Ovary (tissue), 7 donors: ENCODE measurements at regions not wholly inside any gene's neighbourhood (a gene's known extent, or its start where the extent isn't known, plus 50 kb on each side); places are given as distances from the start of the nearest gene placed in this dataset.

ENCODE experiments used
- DNase-seq, 5 donors: peaks; one replicate each; pipeline ENCODE4 v3.0.0-alpha.2; 2019 to 2020
- H3K27ac ChIP-seq, 2 donors: fragments of 200-600 bp; one replicate each; pipeline versions ENCODE4 v1.5.1 to v1.8.0; 2019 to 2022
- H3K27me3 ChIP-seq: fragments of 200-600 bp; one replicate; pipeline ENCODE4 v1.8.0; 2022
- H3K36me3 ChIP-seq: fragments of 200-600 bp; sonication (generic); one replicate; pipeline ENCODE4 v1.5.1; 2019
- H3K4me1 ChIP-seq: one replicate; pipeline ENCODE4 v1.8.1; 2013; ENCODE audit warnings: mild to moderate bottlenecking, moderate library complexity; ENCODE audit not compliant: insufficient read depth
- H3K4me3 ChIP-seq: fragments of 200-600 bp; sonication (generic); one replicate; pipeline ENCODE4 v1.5.1; 2017
- H3K9me3 ChIP-seq, 2 donors: fragments of 200-600 bp in 1 of 2; sonication (generic) in 1 of 2; one replicate each; pipeline versions ENCODE4 v1.5.1 to v1.8.1; 2013 to 2019; ENCODE audit warnings: mild to moderate bottlenecking in 1 of 2, moderate library complexity in 1 of 2
- EP300 ChIP-seq: sonication (generic); formaldehyde crosslinking; IDR thresholded peaks from one replicate; pipeline ENCODE4 v1.6.1; 2017; ENCODE audit warnings: antibody characterized with exemption
- POLR2A ChIP-seq: fragments of 450-650 bp; IDR thresholded peaks from one replicate; pipeline ENCODE4 v1.6.1; 2017; ENCODE audit warnings: antibody characterized with exemption, mild to moderate bottlenecking, moderate library complexity
- WGBS, 3 donors: extraction: QIAGEN DNeasy Blood & Tissue Kit in 1 of 3; methylation state at CpG; one replicate each; pipeline versions ENCODE4 v1.1.5 to v1.1.7; 2013 to 2017; 5-methylcytosine and 5-hydroxymethylcytosine counted together
- intact Hi-C, 4 donors: fragments of 100-400 bp; cut with DNase I; formaldehyde crosslinking; loops; one replicate each; pipeline versions ENCODE4 v1.11.0 to v1.15.1; 2022 to 2023
- TF ChIP-seq, protein P1 (sequence below), 3 donors: fragments of 450-650 bp in 2 of 3; fragments of 200-600 bp in 1 of 3; IDR thresholded peaks; one replicate each; pipeline versions ENCODE4 v1.5.1 to v1.8.0; 2016 to 2022; ENCODE audit warnings: antibody characterized with exemption in 3 of 3, mild to moderate bottlenecking in 1 of 3
- donor health status: DM: no; HTN: no; CAD: no; lungs with moderate emphysema.
- donor health status: DM: no; HTN: no; CAD: no.
- donor health status: Bipolar disorder and iron deficiency.
- donor health status: DM: no; HTN: no; CAD: no.
- donor health status: DM: yes; HTN: yes; CAD: no.

DNA sequence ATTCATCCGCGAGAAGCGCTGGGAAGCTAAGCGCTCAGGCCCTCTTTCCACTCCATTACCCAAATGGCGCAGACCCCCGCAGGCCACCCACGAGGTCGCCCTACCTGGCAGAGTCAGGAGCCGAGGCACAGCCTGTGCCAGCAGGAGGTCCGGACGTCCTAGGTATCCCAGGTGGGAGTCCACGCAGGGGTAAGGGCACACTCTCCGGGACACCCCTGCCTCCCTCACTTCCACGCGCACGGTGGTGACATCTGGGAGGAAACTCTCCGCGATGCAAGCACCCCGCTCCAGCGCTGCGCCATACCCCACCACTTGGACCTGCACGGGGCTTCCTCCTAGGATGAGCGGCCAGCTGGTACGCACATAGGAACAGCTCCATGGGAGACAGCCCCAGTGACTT is 95.1 kb upstream of the ARHGEF7 start:
- Histone ChIP-seq H3K4me1 (no peaks in the 10 kb centered on the region), H3K27me3 (no peaks in the 10 kb centered on the region), H3K9me3 (peaks cover 0 to 4% of the 10 kb centered on the region in 2 donors), H3K27ac (no peak overlapping the region), H3K4me3 (no peak overlapping the region), H3K36me3 (no peaks in the 10 kb centered on the region)
- no peak for DNase-seq
- TF ChIP-seq, protein P1, sequence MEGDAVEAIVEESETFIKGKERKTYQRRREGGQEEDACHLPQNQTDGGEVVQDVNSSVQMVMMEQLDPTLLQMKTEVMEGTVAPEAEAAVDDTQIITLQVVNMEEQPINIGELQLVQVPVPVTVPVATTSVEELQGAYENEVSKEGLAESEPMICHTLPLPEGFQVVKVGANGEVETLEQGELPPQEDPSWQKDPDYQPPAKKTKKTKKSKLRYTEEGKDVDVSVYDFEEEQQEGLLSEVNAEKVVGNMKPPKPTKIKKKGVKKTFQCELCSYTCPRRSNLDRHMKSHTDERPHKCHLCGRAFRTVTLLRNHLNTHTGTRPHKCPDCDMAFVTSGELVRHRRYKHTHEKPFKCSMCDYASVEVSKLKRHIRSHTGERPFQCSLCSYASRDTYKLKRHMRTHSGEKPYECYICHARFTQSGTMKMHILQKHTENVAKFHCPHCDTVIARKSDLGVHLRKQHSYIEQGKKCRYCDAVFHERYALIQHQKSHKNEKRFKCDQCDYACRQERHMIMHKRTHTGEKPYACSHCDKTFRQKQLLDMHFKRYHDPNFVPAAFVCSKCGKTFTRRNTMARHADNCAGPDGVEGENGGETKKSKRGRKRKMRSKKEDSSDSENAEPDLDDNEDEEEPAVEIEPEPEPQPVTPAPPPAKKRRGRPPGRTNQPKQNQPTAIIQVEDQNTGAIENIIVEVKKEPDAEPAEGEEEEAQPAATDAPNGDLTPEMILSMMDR (IDR thresholded peaks at IDR 0.05) = no peak
- TF ChIP-seq EP300 = no peak
- TF ChIP-seq POLR2A = no peak
- 88 to 95% (median 92%) methylated on average over 24 of the region's 24 CpGs for WGBS, 3 donors
- intact Hi-C loops = no loop called here

DNA sequence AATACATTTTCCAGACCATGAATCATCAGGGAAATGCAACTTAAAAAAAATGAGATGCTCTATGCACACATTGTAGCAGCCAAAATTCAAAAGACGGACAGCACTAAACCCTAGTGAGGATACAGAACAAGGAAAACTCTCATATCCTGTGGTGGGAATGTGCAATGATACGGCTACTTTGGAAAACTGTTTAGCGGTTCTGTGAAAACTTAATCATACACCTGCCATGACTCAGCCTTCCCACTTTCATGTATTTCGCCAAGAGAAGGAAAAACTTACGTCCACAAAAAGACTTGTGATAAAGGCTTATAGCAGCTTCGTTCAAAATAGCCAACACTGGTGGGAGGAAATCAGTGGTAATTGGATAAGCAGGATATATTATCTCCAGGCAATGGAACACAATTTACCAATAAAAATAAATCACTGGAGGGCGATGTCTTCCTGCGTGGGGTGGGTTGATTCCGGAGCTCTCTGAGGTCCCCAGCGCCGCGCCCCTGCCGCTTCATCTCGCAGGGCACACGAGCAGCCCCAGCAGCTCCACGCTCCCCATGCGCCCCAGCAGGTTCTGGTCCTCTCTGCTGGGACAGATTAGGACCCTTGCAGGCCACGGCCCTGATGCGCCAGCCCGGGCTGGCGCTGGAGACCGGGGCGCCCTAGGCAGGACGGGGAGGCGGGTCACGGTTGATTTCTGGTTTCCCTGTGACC is 97.2 kb upstream of the ARHGEF7 start:
- TF ChIP-seq, protein P1 (IDR thresholded peaks at IDR 0.05) = no peak
- TF ChIP-seq POLR2A (no peak), EP300 (no peak)
- DNase-seq = no peak

DNA sequence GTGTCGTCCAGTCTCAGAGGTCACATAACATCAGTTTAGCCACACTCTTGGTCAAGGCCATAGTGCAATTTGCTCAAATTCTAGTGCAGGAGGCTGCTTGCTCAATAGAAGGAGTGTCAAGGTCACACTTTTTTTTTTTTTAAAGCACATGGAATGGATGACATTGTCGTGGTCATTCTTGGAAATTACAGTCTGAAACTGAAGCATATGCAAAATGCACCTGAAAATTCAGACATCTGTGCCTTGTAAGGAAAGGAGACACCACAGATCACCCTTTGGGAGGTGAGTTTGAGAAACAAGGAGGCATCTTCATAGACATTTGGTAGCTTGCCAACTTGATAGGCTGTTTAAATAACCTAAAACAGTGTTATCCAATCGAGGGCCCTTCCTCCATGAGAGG is 98.3 kb upstream of the ANKRD10 start:
- no peaks in the 10 kb centered on the region for H3K9me3 ChIP-seq
- no peaks in the 10 kb centered on the region for H3K27me3 ChIP-seq
- H3K4me1 ChIP-seq = no peaks in the 10 kb centered on the region
- no peaks in the 10 kb centered on the region for H3K36me3 ChIP-seq
- intact Hi-C loops = no loop called here
- no peak overlapping the region for H3K27ac ChIP-seq
- WGBS, 3 donors = 27 to 43% (median 37%) methylated on average over 3 of the region's 3 CpGs
- no peak for DNase-seq
- TF ChIP-seq POLR2A (no peak), EP300 (no peak)
- TF ChIP-seq, protein P1 (IDR thresholded peaks at IDR 0.05) = no peak
- no peak overlapping the region for H3K4me3 ChIP-seq

More for the DNA sequence above, 97.2 kb upstream of the ARHGEF7 start:
- Histone ChIP-seq H3K4me1 (no peaks in the 10 kb centered on the region), H3K27ac (no peak overlapping the region), H3K36me3 (no peaks in the 10 kb centered on the region), H3K4me3 (no peak overlapping the region), H3K27me3 (no peaks in the 10 kb centered on the region), H3K9me3 (peaks cover 0 to 4% of the 10 kb centered on the region in 2 donors)
- intact Hi-C loops = no loop called here
- WGBS, 3 donors = 79 to 84% (median 79%) methylated on average over 26 of the region's 26 CpGs

DNA sequence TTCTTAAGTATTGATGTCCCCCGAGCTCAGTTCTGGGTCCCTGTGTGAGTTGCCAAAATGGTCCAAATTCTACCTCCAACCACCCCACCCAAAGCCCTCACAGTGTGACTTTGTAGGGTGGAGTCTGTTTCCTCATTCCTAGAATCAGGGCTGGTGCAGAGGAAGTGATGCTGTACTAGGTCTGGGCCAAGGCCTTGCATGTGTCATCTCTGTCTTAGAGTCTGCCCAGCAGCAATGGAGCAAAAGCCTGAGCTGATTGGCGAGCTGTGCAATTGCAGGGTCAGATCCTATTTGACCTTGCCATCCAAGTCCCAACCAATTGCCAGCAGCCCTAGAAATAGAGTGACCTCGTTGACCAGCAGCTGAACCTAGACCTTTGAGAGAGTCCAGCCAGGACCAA is 97.0 kb upstream of the ANKRD10 start:
- Histone ChIP-seq H3K36me3 (no peaks in the 10 kb centered on the region), H3K9me3 (no peaks in the 10 kb centered on the region), H3K27ac (no peak overlapping the region), H3K4me3 (no peak overlapping the region), H3K4me1 (peaks cover 1% of the 10 kb centered on the region), H3K27me3 (no peaks in the 10 kb centered on the region)
- no peak for DNase-seq
- 83 to 87% (median 85%) methylated on average over 3 of the region's 3 CpGs for WGBS, 3 donors
- intact Hi-C loops = no loop called here
- TF ChIP-seq POLR2A = no peak
- TF ChIP-seq, protein P1 (IDR thresholded peaks at IDR 0.05) = no peak
- no peak for TF ChIP-seq EP300
